ENCODE measurements at regions not wholly inside any gene's neighbourhood (a gene's known extent, or its start where the extent isn't known, plus 50 kb on each side); places are given as distances from the start of the nearest gene placed in this dataset.
"Not testable (repeated sequence)": the region's sequence is repeated elsewhere in the genome, so short reads cannot be mapped to it uniquely, and the experiment has no call there.

DNA sequence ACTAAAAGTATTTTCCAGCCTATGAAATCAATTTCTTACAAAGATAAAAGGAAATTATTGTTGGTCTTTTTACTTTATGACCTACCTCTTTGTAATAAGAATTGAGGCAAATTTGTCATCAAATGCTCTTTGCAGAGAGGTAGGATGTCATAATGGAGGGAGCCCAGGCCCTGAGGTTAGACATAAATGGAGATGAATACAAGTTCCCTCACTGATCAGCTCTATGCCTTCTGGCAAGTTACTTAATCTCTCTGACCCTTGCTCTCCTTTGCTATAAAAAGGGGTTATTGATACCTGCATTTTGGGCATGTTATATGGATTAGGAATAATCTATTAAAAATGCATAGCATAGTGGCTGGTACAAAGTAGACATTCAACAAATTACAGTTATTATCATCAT lies 146.9 kb upstream of the KRR1 start:
- no peak for DNase-seq (ENCODE audit: low read depth)
- no peak overlapping the region for H3K4me3 ChIP-seq (ENCODE audit: low read length)
- TF ChIP-seq, protein P1, sequence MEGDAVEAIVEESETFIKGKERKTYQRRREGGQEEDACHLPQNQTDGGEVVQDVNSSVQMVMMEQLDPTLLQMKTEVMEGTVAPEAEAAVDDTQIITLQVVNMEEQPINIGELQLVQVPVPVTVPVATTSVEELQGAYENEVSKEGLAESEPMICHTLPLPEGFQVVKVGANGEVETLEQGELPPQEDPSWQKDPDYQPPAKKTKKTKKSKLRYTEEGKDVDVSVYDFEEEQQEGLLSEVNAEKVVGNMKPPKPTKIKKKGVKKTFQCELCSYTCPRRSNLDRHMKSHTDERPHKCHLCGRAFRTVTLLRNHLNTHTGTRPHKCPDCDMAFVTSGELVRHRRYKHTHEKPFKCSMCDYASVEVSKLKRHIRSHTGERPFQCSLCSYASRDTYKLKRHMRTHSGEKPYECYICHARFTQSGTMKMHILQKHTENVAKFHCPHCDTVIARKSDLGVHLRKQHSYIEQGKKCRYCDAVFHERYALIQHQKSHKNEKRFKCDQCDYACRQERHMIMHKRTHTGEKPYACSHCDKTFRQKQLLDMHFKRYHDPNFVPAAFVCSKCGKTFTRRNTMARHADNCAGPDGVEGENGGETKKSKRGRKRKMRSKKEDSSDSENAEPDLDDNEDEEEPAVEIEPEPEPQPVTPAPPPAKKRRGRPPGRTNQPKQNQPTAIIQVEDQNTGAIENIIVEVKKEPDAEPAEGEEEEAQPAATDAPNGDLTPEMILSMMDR (conservative IDR thresholded peaks at IDR 0.05; ENCODE audit: low read depth, low read length), result no peak

DNA sequence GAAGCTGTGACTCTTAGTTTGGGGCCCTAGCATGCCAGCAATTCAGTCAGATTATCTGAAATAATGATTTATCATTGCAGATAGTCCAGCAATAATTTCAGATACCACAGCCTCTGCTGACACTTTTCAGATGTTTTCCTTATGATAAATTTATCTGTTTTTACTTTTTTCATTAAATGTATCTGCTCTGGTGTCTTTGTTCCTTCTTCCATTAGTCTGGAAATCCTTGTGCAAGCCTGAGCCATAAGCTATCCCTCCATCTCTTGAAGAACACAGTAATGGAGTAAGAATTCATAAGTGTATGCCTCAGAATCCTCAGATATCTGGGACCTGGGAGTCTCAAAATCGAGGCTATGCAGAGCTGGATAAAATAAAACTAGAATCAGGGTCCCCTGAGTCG lies 146.4 kb upstream of the KRR1 start:
- H3K4me3 ChIP-seq (ENCODE audit: low read length), result no peak overlapping the region
- no peak for DNase-seq (ENCODE audit: low read depth)
- TF ChIP-seq, protein P1 (conservative IDR thresholded peaks at IDR 0.05; ENCODE audit: low read depth, low read length), result no peak

DNA sequence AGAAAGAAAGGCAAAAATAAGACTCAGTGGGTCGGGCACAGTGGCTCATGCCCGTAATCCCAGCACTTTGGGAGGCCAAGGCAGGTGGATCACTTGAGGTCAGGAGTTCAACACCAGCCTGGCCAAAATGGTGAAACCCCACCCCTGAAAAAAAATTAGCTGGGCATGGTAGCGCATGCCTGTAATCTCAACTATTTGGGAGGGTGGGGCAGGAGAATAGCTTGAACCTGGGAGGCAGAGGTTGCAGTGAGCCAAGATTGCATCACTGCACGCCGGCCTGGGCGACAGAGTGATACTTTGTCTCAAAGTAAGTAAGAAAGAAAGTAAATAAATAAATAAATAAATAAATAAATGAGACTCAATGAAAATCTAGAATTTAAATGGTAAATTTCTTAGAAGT lies 145.9 kb upstream of the KRR1 start:
- H3K4me3 ChIP-seq (ENCODE audit: low read length); DNase-seq (ENCODE audit: low read depth): not testable (repeated sequence)

DNA sequence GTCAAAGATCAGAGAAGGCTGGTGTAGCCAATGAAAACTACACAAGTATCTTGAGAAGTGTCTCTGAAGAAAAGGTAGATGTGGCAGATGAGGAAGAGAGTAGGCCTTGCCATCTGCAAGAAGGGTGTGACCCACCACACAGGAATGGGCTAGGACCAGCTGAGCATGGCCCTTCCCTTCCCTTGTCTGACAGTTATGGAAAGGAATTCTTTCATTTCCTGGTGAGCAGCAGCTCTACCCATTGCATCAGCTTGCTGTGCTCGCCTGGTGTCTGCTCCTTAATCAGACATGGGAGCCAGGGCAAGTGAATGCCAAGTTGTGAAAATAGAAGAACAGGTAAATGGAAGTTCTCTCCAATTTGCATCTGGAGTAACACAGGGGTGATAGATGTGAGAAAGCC lies 145.2 kb upstream of the KRR1 start:
- H3K4me3 ChIP-seq (ENCODE audit: low read length), result no peak overlapping the region
- TF ChIP-seq, protein P1 (conservative IDR thresholded peaks at IDR 0.05; ENCODE audit: low read depth, low read length), result no peak
- no peak for DNase-seq (ENCODE audit: low read depth)

DNA sequence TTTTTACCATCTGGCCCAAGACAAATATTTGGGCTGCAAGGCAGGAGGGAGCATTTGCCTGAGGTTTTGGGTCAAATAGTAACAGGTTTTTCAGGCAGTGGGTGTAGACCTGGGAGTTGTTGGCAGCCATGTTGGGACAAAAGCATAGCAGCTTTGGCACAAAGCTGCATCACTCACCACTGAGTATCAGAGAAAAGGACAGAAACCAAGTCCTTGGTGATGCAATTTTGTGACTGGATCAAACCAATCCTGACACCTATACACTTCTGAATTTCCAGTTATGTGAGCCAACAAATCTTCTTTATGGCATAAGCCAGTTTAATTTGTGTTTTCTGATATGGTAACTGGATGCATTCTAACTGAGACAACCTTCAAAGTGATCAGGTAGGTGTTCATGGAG lies 144.8 kb upstream of the KRR1 start:
- no peak overlapping the region for H3K4me3 ChIP-seq (ENCODE audit: low read length)
- TF ChIP-seq, protein P1 (conservative IDR thresholded peaks at IDR 0.05; ENCODE audit: low read depth, low read length), result no peak
- DNase-seq (ENCODE audit: low read depth), result no peak

DNA sequence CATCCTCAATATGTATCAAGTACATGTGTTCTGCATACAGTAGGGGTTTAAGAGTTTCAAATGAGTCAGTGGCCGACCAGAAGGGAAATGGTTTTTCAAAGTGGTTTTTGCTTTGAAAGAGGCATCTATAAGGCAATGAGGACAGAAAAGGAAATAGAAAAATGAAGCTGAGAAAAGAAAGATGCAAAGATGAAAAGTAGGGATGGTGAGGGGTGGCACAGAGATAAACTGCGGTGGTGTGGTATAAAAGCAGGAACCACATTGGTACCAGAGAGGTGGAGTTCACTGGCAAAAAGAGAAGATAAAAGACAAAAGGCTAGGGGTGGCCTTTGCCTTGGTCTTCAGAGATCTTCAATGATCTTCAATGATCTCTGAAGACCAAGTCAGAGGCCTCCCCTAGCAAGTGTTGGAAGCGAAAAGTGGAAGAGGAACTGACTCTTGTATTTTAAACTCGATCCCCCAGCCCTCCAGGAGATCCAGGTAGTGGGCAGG lies 144.0 kb upstream of the KRR1 start:
- DNase-seq (ENCODE audit: low read depth), result no peak
- TF ChIP-seq, protein P1 (conservative IDR thresholded peaks at IDR 0.05; ENCODE audit: low read depth, low read length), result no peak
- no peak overlapping the region for H3K4me3 ChIP-seq (ENCODE audit: low read length)

DNA sequence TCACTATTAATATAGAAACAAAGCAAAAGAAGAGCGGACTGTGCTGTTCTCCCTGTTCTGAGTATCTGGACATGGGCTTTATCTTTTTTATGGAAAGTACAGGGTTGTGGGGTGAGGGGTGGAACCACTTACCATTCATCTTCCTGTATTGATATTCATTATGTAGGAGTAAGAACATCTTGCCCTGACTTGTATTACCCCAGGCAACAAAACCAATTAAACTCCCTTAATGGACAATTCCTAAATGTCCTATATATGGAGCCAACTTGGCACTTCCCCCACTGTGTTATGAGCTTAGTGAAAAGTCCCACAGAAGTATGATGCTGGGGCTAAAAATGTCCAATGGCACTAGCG lies 139.9 kb upstream of the KRR1 start:
- no peak overlapping the region for H3K4me3 ChIP-seq (ENCODE audit: low read length)
- DNase-seq (ENCODE audit: low read depth), result no peak
- TF ChIP-seq, protein P1 (conservative IDR thresholded peaks at IDR 0.05; ENCODE audit: low read depth, low read length), result no peak
